CD4-positive, alpha-beta T cell (primary cell): ENCODE measurements at regions not wholly inside any gene's neighbourhood (a gene's known extent, or its start where the extent isn't known, plus 50 kb on each side); places are given as distances from the start of the nearest gene placed in this dataset.

ENCODE experiments used
- ATAC-seq: fragments of 200-7000 bp; cut with Tn5 transposase; one replicate; pipeline ENCODE4 v1.10.0; 2022; ENCODE audit warnings: mild to moderate bottlenecking; ENCODE audit not compliant: poor library complexity
- CTCF ChIA-PET: fragments of 350-600 bp; sonication (Branson Sonifier 250); formaldehyde crosslinking; loops from one replicate; lab custom pipeline; 2021; ENCODE audit warnings: antibody characterized with exemption, inconsistent platforms; lab: Charles Lee
- POLR2A ChIA-PET: fragments of 350-600 bp; sonication (Branson Sonifier 250); formaldehyde crosslinking; loops from one replicate; lab custom pipeline; 2021; ENCODE audit warnings: antibody characterized with exemption, inconsistent platforms; lab: Charles Lee
- DNase-seq, 14 experiments: peaks; one replicate each; pipeline ENCODE4 v3.0.0-alpha.2; 2013 to 2020; ENCODE audit warnings: mixed read lengths in 2 of 14
- H3K27ac ChIP-seq, 2 donors: one replicate each; pipeline versions ENCODE4 v1.5.1 to v1.7.0; 2013; ENCODE audit warnings: low read length in 2 of 2, low read depth in 1 of 2, mild to moderate bottlenecking in 1 of 2
- H3K27me3 ChIP-seq, 2 experiments: 1 replicate in 1 of 2; 2 replicates in 1 of 2; pipeline versions ENCODE4 v1.6.1 to v1.7.0; 2013; ENCODE audit warnings: low read length in 2 of 2, control low read depth in 1 of 2, mild to moderate bottlenecking in 1 of 2, moderate library complexity in 1 of 2; ENCODE audit not compliant: insufficient read depth in 2 of 2, control insufficient read depth in 1 of 2
- H3K36me3 ChIP-seq: one replicate; pipeline ENCODE4 v1.6.1; 2013; ENCODE audit warnings: low read length, control low read depth; ENCODE audit not compliant: insufficient read depth
- H3K4me1 ChIP-seq: one replicate; pipeline ENCODE4 v1.6.1; 2013; ENCODE audit warnings: low read length, control low read depth; ENCODE audit not compliant: insufficient read depth
- H3K4me3 ChIP-seq: one replicate; pipeline ENCODE4 v1.5.1; 2013; ENCODE audit warnings: mild to moderate bottlenecking, low read length, moderate library complexity
- H3K9me3 ChIP-seq, 2 experiments: 1 replicate in 1 of 2; 2 replicates in 1 of 2; pipeline versions ENCODE4 v1.6.1 to v1.7.0; 2013; ENCODE audit warnings: low read length in 2 of 2, mild to moderate bottlenecking in 2 of 2, control low read depth in 1 of 2, moderate library complexity in 1 of 2; ENCODE audit not compliant: control insufficient read depth in 1 of 2, insufficient read depth in 1 of 2
- H3K27ac Mint-ChIP-seq: one replicate; pipeline ENCODE4 v1.8.0; 2020; ENCODE audit warnings: mixed read lengths
- H3K27me3 Mint-ChIP-seq: one replicate; pipeline ENCODE4 v1.8.0; 2021; ENCODE audit warnings: mixed read lengths
- H3K36me3 Mint-ChIP-seq: one replicate; pipeline ENCODE4 v1.8.0; 2021; ENCODE audit warnings: low read depth, mixed read lengths
- H3K4me1 Mint-ChIP-seq: one replicate; pipeline ENCODE4 v1.8.0; 2021; ENCODE audit warnings: low read depth, mixed read lengths
- H3K4me3 Mint-ChIP-seq: one replicate; pipeline ENCODE4 v1.8.0; 2020; ENCODE audit warnings: mild to moderate bottlenecking, mixed read lengths
- H3K9me3 Mint-ChIP-seq: one replicate; pipeline ENCODE4 v1.8.0; 2020; ENCODE audit warnings: mixed read lengths
- CTCF ChIP-seq: fragments of 200-600 bp; IDR thresholded peaks from one replicate; pipeline ENCODE4 v1.8.0; 2022; ENCODE audit warnings: antibody characterized with exemption, mild to moderate bottlenecking
- intact Hi-C, 2 experiments: fragments of 100-400 bp; cut with DNase I in 1 of 2; cut with micrococcal nuclease in 1 of 2; formaldehyde crosslinking; loops; one replicate each; pipeline versions ENCODE4 v1.15.1 to v1.9.0; 2023 to 2025; cut with DNase I, micrococcal nuclease

GRCh38 chrX:16304751-16305150, 137.5 kb downstream of the MAGEB17 start:
- H3K4me1 ChIP-seq = no peaks in the 10 kb centered on the region
- H3K36me3 ChIP-seq = no peaks in the 10 kb centered on the region
- H3K4me3 ChIP-seq = no peak overlapping the region
- H3K27me3 ChIP-seq = no peaks in the 10 kb centered on the region
- no peak overlapping the region for H3K27ac ChIP-seq
- H3K4me3 Mint-ChIP-seq = no peak overlapping the region
- H3K27ac Mint-ChIP-seq = no peak overlapping the region
- intact Hi-C loops = no loop called here
- no peaks in the 10 kb centered on the region for H3K9me3 Mint-ChIP-seq
- POLR2A ChIA-PET = no interaction called here
- CTCF ChIA-PET = no interaction called here
- H3K36me3 Mint-ChIP-seq = no peaks in the 10 kb centered on the region
- no peak for TF ChIP-seq CTCF
- no peaks in the 10 kb centered on the region for H3K9me3 ChIP-seq
- no peak for ATAC-seq
- H3K4me1 Mint-ChIP-seq = no peaks in the 10 kb centered on the region
- H3K27me3 Mint-ChIP-seq = peaks cover 14% of the 10 kb centered on the region
- no peak for DNase-seq

- ChIA-PET POLR2A (no interaction called here), CTCF (no interaction called here)
- DNase-seq (no peak), ATAC-seq (no peak)
- Mint-ChIP-seq H3K27ac (no peak overlapping the region), H3K27me3 (peaks cover 18% of the 10 kb centered on the region), H3K4me3 (no peak overlapping the region), H3K4me1 (no peaks in the 10 kb centered on the region), H3K36me3 (no peaks in the 10 kb centered on the region), H3K9me3 (no peaks in the 10 kb centered on the region)
- H3K36me3 ChIP-seq = no peaks in the 10 kb centered on the region
- no peak overlapping the region for H3K4me3 ChIP-seq
- no peaks in the 10 kb centered on the region for H3K27me3 ChIP-seq
- H3K9me3 ChIP-seq = no peaks in the 10 kb centered on the region
- no peak for TF ChIP-seq CTCF
- H3K4me1 ChIP-seq = no peaks in the 10 kb centered on the region
- intact Hi-C loops = no loop called here
- no peak overlapping the region for H3K27ac ChIP-seq
Measured at GRCh38 chrX:16305187-16305586, 137.9 kb downstream of the MAGEB17 start.

- H3K4me3 ChIP-seq = no peak overlapping the region
- intact Hi-C loops = loop anchor here in 1 of 2 experiments (1.0 kb wide), 1 partner anchor 38 kb away; no protein-coding TSS in a partner anchor
- peaks cover 26% of the 10 kb centered on the region for H3K27me3 Mint-ChIP-seq
- no peaks in the 10 kb centered on the region for H3K36me3 ChIP-seq
- H3K4me3 Mint-ChIP-seq = no peak overlapping the region
- H3K9me3 Mint-ChIP-seq = no peaks in the 10 kb centered on the region
- no peaks in the 10 kb centered on the region for H3K4me1 Mint-ChIP-seq
- ATAC-seq (no peak), DNase-seq (no peak)
- POLR2A ChIA-PET = no interaction called here
- no peak overlapping the region for H3K27ac ChIP-seq
- no peaks in the 10 kb centered on the region for H3K36me3 Mint-ChIP-seq
- CTCF ChIA-PET = no interaction called here
- no peaks in the 10 kb centered on the region for H3K9me3 ChIP-seq
- no peaks in the 10 kb centered on the region for H3K27me3 ChIP-seq
- TF ChIP-seq CTCF = no peak
- H3K4me1 ChIP-seq = no peaks in the 10 kb centered on the region
- no peak overlapping the region for H3K27ac Mint-ChIP-seq
Measured at GRCh38 chrX:16307950-16308349, 140.7 kb downstream of the MAGEB17 start.
